GM10248 (cell line): ENCODE measurements at regions not wholly inside any gene's neighbourhood (a gene's known extent, or its start where the extent isn't known, plus 50 kb on each side); places are given as distances from the start of the nearest gene placed in this dataset.

Experiments used
- CTCF ChIA-PET: fragments of 300-600 bp; sonication (Branson Sonifier 250); formaldehyde crosslinking; extraction: SDS; loops from one replicate; lab custom pipeline; 2021; ENCODE audit warnings: antibody characterized with exemption; lab: Yijun Ruan, JAX
- POLR2A ChIA-PET: fragments of 350-650 bp; sonication (Branson Sonifier 250); formaldehyde crosslinking; extraction: SDS; loops from one replicate; lab custom pipeline; 2020; ENCODE audit warnings: antibody characterized with exemption; lab: Yijun Ruan, JAX
- DNase-seq: peaks from one replicate; pipeline ENCODE4 v3.0.0; 2012; ENCODE audit errors: extremely low spot score
- TF ChIP-seq, protein P1 (sequence below): IDR thresholded peaks from 2 replicates; pipeline ENCODE4 v1.5.1; 2012; ENCODE audit warnings: mild to moderate bottlenecking, low read depth; ENCODE audit errors: extremely low read depth, missing control alignments, control extremely low read depth

DNA sequence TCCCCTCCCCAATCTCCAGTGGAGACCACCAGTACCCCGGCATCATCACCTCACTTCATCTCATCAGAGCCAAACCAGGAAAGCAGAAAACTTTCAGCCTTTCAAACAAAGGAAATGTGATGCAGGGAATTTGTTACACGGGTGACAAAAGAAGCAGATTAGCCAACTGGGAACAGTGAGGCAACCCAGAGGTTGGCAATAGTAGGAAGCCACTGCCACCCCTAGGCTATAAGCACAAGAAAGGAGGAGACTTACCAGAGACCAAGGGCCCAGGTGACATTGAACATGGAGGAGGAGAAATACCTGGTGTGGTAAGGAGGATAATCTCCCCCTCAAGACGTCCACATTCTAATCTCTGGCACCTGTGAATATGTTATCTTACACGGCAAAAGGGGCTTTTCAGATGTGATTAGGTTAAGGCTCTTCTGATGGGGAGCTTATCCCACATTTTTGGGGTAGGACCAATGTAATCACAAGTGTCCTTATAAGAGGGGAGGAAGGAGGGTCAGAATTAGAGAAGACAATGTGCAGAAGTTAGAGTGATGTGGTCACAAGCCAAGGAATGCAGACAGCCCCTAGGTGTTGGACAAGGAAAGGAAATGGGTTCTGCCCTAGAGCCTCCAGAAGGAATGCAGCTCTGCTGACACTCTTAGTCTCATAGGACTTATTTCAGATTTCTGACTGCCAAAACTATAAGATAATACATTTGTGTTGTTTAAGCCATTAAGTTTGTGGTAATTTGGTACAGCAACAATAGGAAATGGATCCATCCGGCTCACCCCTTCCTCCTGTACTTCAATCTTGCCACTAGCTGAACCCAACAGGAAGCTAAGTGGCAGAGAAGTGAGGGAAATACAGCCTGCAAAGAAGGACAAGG, 83.6 kb upstream of the VAV3 start:
- TF ChIP-seq, protein P1, sequence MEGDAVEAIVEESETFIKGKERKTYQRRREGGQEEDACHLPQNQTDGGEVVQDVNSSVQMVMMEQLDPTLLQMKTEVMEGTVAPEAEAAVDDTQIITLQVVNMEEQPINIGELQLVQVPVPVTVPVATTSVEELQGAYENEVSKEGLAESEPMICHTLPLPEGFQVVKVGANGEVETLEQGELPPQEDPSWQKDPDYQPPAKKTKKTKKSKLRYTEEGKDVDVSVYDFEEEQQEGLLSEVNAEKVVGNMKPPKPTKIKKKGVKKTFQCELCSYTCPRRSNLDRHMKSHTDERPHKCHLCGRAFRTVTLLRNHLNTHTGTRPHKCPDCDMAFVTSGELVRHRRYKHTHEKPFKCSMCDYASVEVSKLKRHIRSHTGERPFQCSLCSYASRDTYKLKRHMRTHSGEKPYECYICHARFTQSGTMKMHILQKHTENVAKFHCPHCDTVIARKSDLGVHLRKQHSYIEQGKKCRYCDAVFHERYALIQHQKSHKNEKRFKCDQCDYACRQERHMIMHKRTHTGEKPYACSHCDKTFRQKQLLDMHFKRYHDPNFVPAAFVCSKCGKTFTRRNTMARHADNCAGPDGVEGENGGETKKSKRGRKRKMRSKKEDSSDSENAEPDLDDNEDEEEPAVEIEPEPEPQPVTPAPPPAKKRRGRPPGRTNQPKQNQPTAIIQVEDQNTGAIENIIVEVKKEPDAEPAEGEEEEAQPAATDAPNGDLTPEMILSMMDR = no peak
- POLR2A ChIA-PET = no interaction called here
- DNase-seq = no peak
- CTCF ChIA-PET = interaction anchor here (1.0 to 1.5 kb wide), 2 partner anchors 13 to 36 kb away, joined by 3 read pairs; no protein-coding TSS in a partner anchor

DNA sequence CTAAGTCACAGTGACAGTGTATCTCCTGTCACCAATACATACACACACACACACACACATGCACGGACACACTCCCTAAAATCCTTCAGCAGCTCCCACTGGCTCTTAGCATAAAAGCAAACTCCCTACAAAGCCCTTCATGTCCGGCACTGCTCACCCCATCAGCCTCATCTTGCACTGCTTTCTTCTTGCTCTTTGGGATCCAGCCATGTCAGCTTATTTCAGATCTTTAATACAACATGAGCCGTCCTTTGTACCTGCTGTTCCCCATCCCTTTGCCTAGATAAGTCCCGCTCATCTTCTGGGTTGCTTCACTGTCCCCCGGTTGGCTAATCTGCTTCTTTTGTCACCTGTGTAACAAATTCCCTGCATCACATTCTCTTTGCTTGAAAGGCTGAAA, 82.1 kb upstream of the VAV3 start:
- CTCF ChIA-PET = interaction anchor here (1.0 to 1.5 kb wide), 3 partner anchors 14 to 265 kb away, joined by 3 to 6 read pairs (median 4); no protein-coding TSS in a partner anchor

DNA sequence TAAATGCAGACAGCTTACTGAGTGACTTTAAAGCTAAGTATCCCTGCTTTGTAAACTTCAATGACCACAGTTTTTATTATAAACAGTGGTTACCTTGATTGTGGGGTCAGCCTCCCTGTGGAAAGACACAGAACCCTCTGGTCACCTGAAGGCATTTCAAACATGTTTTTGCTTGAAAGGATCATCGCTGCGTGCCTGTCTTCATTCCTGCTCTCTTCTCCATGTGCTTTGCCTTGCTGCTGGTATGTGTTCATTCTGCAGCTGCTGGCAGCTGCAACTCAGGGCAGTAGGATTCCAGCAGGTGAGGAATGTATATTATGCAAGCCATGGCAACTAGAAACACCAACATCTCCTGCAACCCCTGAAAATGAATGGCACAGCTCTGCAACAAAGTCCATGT, 81.0 kb upstream of the VAV3 start:
- POLR2A ChIA-PET = no interaction called here
- no peak for DNase-seq
- CTCF ChIA-PET = interaction anchor here (1.0 to 2.0 kb wide), 5 partner anchors 8 to 263 kb away, joined by 3 to 6 read pairs (median 5); no protein-coding TSS in a partner anchor
- TF ChIP-seq, protein P1 = no peak

More for the DNA sequence above, 82.1 kb upstream of the VAV3 start:
- DNase-seq = no peak
- TF ChIP-seq, protein P1 = no peak
- POLR2A ChIA-PET = no interaction called here

- ChIA-PET CTCF (interaction anchor here (1.2 to 2.0 kb wide), 3 partner anchors 9 to 11 kb away, joined by 4 to 6 read pairs (median 5); no protein-coding TSS in a partner anchor), POLR2A (no interaction called here)
- TF ChIP-seq, protein P1 = no peak
- DNase-seq = no peak
These were observed 80.5 kb upstream of the VAV3 start for GRCh38 chr1:108045460-108045859.

DNA sequence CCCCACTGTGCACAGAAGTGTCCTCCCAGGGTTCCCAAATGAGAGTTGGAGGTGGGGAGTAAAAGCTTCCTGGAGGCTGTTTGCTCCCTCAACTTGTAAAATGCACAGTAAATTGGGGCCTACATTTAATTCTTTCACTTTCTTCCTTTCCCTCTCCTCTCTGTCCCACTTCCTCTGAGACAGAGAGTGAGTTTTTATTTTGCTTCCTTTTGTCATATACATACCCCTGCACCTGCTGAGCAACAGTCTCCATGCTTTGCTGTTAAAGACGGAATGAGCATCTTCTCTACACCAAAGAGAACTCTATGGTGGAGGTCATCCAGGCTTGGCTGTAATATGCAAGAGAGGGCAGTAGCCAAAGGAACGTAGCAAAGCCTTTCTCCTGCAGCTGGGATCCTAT, 79.3 kb upstream of the VAV3 start:
- POLR2A ChIA-PET = no interaction called here
- no peak for DNase-seq
- TF ChIP-seq, protein P1 = no peak
- CTCF ChIA-PET = interaction anchor here (1.2 to 2.0 kb wide), 4 partner anchors 8 to 12 kb away, joined by 3 to 6 read pairs (median 4); no protein-coding TSS in a partner anchor

GRCh38 chr1:108043707-108044106, 78.7 kb upstream of the VAV3 start:
- TF ChIP-seq, protein P1 = no peak
- ChIA-PET POLR2A (no interaction called here), CTCF (interaction anchor here (1.3 kb wide), 1 partner anchor 11 kb away, joined by 3 read pairs; no protein-coding TSS in a partner anchor)
- DNase-seq = no peak
